ENCODE measurements at regions not wholly inside any gene's neighbourhood (a gene's known extent, or its start where the extent isn't known, plus 50 kb on each side); places are given as distances from the start of the nearest gene placed in this dataset.

DNA sequence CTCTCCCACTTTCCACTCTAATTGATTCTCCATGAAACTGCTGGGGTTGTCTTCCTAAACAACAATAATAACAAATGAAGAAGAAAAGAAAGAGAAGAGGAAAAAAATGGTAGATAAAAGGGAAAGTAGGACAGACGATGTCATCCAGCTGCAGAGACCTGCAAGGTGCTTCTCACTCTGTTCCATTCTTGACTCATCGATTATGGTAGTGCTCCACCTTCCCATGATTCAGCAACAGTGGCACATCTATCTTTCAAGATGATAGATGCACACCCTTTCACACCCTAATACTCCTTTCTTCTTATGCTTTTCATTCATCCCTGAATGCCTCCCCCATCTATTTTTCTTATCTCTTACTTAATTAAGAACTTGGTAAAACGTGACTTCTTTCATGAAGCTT, 610.2 kb downstream of the NR4A2 start:
- TF ChIP-seq, protein P1, sequence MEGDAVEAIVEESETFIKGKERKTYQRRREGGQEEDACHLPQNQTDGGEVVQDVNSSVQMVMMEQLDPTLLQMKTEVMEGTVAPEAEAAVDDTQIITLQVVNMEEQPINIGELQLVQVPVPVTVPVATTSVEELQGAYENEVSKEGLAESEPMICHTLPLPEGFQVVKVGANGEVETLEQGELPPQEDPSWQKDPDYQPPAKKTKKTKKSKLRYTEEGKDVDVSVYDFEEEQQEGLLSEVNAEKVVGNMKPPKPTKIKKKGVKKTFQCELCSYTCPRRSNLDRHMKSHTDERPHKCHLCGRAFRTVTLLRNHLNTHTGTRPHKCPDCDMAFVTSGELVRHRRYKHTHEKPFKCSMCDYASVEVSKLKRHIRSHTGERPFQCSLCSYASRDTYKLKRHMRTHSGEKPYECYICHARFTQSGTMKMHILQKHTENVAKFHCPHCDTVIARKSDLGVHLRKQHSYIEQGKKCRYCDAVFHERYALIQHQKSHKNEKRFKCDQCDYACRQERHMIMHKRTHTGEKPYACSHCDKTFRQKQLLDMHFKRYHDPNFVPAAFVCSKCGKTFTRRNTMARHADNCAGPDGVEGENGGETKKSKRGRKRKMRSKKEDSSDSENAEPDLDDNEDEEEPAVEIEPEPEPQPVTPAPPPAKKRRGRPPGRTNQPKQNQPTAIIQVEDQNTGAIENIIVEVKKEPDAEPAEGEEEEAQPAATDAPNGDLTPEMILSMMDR (IDR thresholded peaks at IDR 0.05), result no peak
- no peak for TF ChIP-seq POLR2A (IDR thresholded peaks at IDR 0.05)
